Peyer's patch (tissue), 4 donors: ENCODE measurements at regions not wholly inside any gene's neighbourhood (a gene's known extent, or its start where the extent isn't known, plus 50 kb on each side); places are given as distances from the start of the nearest gene placed in this dataset.

Experiments used
- POLR2A ChIP-seq, 2 donors: fragments of 450-650 bp; IDR thresholded peaks; one replicate each; pipeline ENCODE4 v1.5.1; 2017; ENCODE audit warnings: antibody characterized with exemption in 2 of 2, mild to moderate bottlenecking in 2 of 2, moderate library complexity in 2 of 2
- TF ChIP-seq, protein P1 (sequence below), 6 experiments: fragments of 450-650 bp in 4 of 6; fragments of 200-600 bp in 2 of 6; sonication (generic) in 1 of 6; IDR thresholded peaks; one replicate each; pipeline ENCODE4 v1.5.1; 2017 to 2019; ENCODE audit warnings: antibody characterized with exemption in 6 of 6, mild to moderate bottlenecking in 3 of 6, moderate library complexity in 1 of 6

DNA sequence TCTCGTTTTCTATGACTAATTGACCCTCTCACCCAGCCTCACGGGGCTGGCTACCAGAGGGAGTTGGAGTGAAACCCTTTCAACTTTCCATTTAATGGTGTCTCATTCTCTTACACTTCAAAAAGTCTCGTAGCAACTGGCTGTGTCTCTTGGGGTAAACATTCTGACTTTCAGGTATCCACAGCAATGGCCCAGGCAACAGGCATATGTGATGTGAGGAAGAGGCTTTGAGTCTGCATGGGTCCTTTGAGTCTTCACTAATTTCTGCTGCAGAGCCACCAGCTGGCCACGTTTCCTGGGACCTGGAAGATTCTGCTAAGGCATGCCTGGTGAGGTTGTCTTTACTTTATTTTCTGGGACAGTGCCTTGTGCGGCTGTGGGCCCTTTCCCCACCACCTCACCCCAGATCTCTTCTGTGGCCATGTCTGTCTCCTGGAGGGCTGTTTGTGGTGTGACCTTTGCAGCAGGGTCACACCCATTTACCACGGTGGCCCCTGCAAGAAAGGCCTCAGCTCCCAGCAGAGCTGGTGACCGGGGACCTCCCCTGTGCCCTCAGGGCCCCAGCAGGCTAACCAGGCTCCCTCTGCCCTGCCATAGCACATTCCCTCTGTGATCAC lies 112.5 kb upstream of the FRG1 start:
- no peak for TF ChIP-seq POLR2A (IDR thresholded peaks at IDR 0.05)
- TF ChIP-seq, protein P1, sequence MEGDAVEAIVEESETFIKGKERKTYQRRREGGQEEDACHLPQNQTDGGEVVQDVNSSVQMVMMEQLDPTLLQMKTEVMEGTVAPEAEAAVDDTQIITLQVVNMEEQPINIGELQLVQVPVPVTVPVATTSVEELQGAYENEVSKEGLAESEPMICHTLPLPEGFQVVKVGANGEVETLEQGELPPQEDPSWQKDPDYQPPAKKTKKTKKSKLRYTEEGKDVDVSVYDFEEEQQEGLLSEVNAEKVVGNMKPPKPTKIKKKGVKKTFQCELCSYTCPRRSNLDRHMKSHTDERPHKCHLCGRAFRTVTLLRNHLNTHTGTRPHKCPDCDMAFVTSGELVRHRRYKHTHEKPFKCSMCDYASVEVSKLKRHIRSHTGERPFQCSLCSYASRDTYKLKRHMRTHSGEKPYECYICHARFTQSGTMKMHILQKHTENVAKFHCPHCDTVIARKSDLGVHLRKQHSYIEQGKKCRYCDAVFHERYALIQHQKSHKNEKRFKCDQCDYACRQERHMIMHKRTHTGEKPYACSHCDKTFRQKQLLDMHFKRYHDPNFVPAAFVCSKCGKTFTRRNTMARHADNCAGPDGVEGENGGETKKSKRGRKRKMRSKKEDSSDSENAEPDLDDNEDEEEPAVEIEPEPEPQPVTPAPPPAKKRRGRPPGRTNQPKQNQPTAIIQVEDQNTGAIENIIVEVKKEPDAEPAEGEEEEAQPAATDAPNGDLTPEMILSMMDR (IDR thresholded peaks at IDR 0.05): no peak
